GM23338 (cell line): ENCODE measurements at regions not wholly inside any gene's neighbourhood (a gene's known extent, or its start where the extent isn't known, plus 50 kb on each side); places are given as distances from the start of the nearest gene placed in this dataset.

Source experiments
- ATAC-seq: fragments of 200-7000 bp; cut with Tn5 transposase; 3 replicates; pipeline ENCODE4 v1.9.1; 2020
- DNase-seq: peaks from one replicate; pipeline ENCODE4 v3.0.0-alpha.2; 2015; ENCODE audit warnings: low spot score
- H2AFZ ChIP-seq: fragments of 200-600 bp; sonication (generic); 2 replicates; pipeline ENCODE4 v1.8.0; 2016; ENCODE audit warnings: antibody characterized with exemption, mild to moderate bottlenecking, moderate library complexity
- H3F3A ChIP-seq: fragments of 200-600 bp; sonication (generic); replicated peaks from 2 replicates; pipeline ENCODE4 v1.8.0; 2017; ENCODE audit warnings: antibody characterized with exemption, mixed run types, low read depth
- H3K27ac ChIP-seq: fragments of 200-600 bp; sonication (generic); 2 replicates; pipeline ENCODE4 v1.6.1; 2016; ENCODE audit warnings: low read depth
- H3K27me3 ChIP-seq: fragments of 200-600 bp; sonication (generic); 2 replicates; pipeline ENCODE4 v1.8.0; 2016; ENCODE audit warnings: mild to moderate bottlenecking, mixed run types, moderate library complexity; ENCODE audit not compliant: insufficient read depth
- H3K36me3 ChIP-seq: fragments of 200-600 bp; sonication (generic); 2 replicates; pipeline ENCODE4 v1.8.0; 2016; ENCODE audit warnings: mild to moderate bottlenecking; ENCODE audit not compliant: insufficient read depth
- H3K4me1 ChIP-seq: fragments of 200-600 bp; sonication (generic); 2 replicates; pipeline ENCODE4 v1.8.0; 2016; ENCODE audit warnings: mild to moderate bottlenecking, moderate library complexity; ENCODE audit not compliant: insufficient read depth
- H3K4me2 ChIP-seq: fragments of 200-600 bp; sonication (generic); 2 replicates; pipeline ENCODE4 v1.7.1; 2017; ENCODE audit warnings: mixed run types
- H3K4me3 ChIP-seq: fragments of 200-600 bp; sonication (generic); 2 replicates; pipeline ENCODE4 v1.6.1; 2016; ENCODE audit warnings: mixed run types
- H3K79me2 ChIP-seq: fragments of 200-600 bp; sonication (generic); replicated peaks from 2 replicates; pipeline ENCODE4 v1.8.0; 2017; ENCODE audit warnings: mild to moderate bottlenecking; ENCODE audit not compliant: insufficient read depth
- H3K9me2 ChIP-seq: fragments of 200-600 bp; sonication (generic); 2 replicates; pipeline ENCODE4 v1.8.0; 2017; ENCODE audit not compliant: insufficient read depth
- H4K20me1 ChIP-seq: fragments of 200-600 bp; sonication (generic); replicated peaks from 2 replicates; pipeline ENCODE4 v1.8.0; 2017; ENCODE audit warnings: mild to moderate bottlenecking; ENCODE audit not compliant: insufficient read depth
- H3K27ac Mint-ChIP-seq: 2 replicates; pipeline ENCODE4 v1.8.0; 2020; ENCODE audit warnings: inconsistent platforms, mild to moderate bottlenecking, moderate library complexity, mixed read lengths
- H3K27me3 Mint-ChIP-seq: 3 replicates; pipeline ENCODE4 v1.8.0; 2022; ENCODE audit warnings: low read depth, mild to moderate bottlenecking, moderate library complexity, mixed read lengths, inconsistent platforms; ENCODE audit not compliant: insufficient read depth, poor library complexity
- H3K36me3 Mint-ChIP-seq: 3 replicates; pipeline ENCODE4 v1.8.0; 2021; ENCODE audit warnings: low read depth, mild to moderate bottlenecking, inconsistent platforms, moderate library complexity, mixed read lengths
- H3K4me1 Mint-ChIP-seq: 3 replicates; pipeline ENCODE4 v1.8.0; 2020; ENCODE audit warnings: mild to moderate bottlenecking, inconsistent platforms, mixed read lengths
- H3K4me3 Mint-ChIP-seq: 3 replicates; pipeline ENCODE4 v1.8.0; 2021; ENCODE audit warnings: moderate library complexity, mild to moderate bottlenecking, inconsistent platforms, mixed read lengths
- H3K9me3 Mint-ChIP-seq: 3 replicates; pipeline ENCODE4 v1.8.0; 2020; ENCODE audit warnings: moderate library complexity, mild to moderate bottlenecking, inconsistent platforms, mixed read lengths
- CREB1 ChIP-seq: fragments of 250-450 bp; sonication (Bioruptor Pico); IDR thresholded peaks from 2 replicates; pipeline ENCODE4 v1.5.0; 2020; ENCODE audit warnings: low read depth, mild to moderate bottlenecking, moderate library complexity
- EZH2 ChIP-seq: fragments of 200-600 bp; sonication (generic); IDR thresholded peaks from one replicate; pipeline ENCODE4 v1.8.0; 2017; ENCODE audit warnings: antibody characterized with exemption, mild to moderate bottlenecking, low read depth; ENCODE audit not compliant: unreplicated experiment
- EZH2phosphoT487 ChIP-seq: fragments of 200-600 bp; sonication (generic); IDR thresholded peaks from one replicate; pipeline ENCODE4 v1.8.1; 2018; ENCODE audit warnings: antibody characterized with exemption; ENCODE audit not compliant: unreplicated experiment
- JUNB ChIP-seq: IDR thresholded peaks from one replicate; pipeline ENCODE4 v1.6.1; 2016; ENCODE audit warnings: antibody characterized with exemption; ENCODE audit not compliant: unreplicated experiment
- NANOG ChIP-seq: IDR thresholded peaks from 2 replicates; pipeline ENCODE4 v1.6.1; 2016; ENCODE audit warnings: antibody characterized with exemption, borderline replicate concordance
- POLR2AphosphoS5 ChIP-seq: IDR thresholded peaks from 2 replicates; pipeline ENCODE4 v1.6.1; 2016; ENCODE audit warnings: antibody characterized with exemption, low read depth
- STAT1 ChIP-seq: IDR thresholded peaks from one replicate; pipeline ENCODE4 v1.6.1; 2016; ENCODE audit warnings: antibody characterized with exemption; ENCODE audit not compliant: unreplicated experiment
- ZNF114 ChIP-seq: fragments of 250-450 bp; sonication (Bioruptor Pico); IDR thresholded peaks from 2 replicates; pipeline ENCODE4 v1.5.0; 2020; ENCODE audit warnings: mild to moderate bottlenecking, moderate library complexity
- ZNF331 ChIP-seq: fragments of 250-450 bp; sonication (Bioruptor Pico); IDR thresholded peaks from 2 replicates; pipeline ENCODE4 v1.5.0; 2020; ENCODE audit warnings: low read depth, mild to moderate bottlenecking, moderate library complexity
- TF ChIP-seq, protein P1 (sequence below), 2 experiments: fragments of 200-600 bp in 1 of 2; sonication (generic) in 1 of 2; conservative IDR thresholded peaks; 2 replicates each; pipeline versions ENCODE4 v1.5.1 to v1.6.1; 2016 to 2017; ENCODE audit warnings: antibody characterized with exemption in 2 of 2, low read depth in 2 of 2, mild to moderate bottlenecking in 2 of 2, moderate library complexity in 1 of 2
- TF ChIP-seq, protein P2 (sequence below): IDR thresholded peaks from 2 replicates; pipeline ENCODE4 v1.6.1; 2016; ENCODE audit warnings: antibody characterized with exemption
- TF ChIP-seq, protein P3 (sequence below): IDR thresholded peaks from one replicate; pipeline ENCODE4 v1.6.1; 2018; ENCODE audit warnings: antibody characterized with exemption; ENCODE audit not compliant: unreplicated experiment

DNA sequence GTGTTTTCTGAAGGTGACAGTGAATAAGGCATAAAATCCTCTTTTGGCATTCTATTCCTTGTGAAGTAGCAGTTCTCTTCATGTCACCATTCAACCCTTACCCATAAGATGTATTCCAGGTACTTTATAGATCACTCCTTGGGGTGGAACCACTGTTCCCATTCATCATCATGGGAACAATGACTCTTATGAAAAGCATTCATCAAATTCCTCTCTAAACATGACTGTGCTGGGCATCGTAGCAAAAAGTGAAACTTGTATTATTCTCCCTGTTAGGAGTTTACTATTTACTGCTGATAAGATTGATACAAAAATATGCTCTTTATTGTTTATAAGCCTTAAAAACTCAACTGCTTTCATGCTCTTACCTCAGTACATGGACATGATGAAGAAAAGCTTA, 793.4 kb downstream of the LIG4 start (continued):
- TF ChIP-seq, protein P1, sequence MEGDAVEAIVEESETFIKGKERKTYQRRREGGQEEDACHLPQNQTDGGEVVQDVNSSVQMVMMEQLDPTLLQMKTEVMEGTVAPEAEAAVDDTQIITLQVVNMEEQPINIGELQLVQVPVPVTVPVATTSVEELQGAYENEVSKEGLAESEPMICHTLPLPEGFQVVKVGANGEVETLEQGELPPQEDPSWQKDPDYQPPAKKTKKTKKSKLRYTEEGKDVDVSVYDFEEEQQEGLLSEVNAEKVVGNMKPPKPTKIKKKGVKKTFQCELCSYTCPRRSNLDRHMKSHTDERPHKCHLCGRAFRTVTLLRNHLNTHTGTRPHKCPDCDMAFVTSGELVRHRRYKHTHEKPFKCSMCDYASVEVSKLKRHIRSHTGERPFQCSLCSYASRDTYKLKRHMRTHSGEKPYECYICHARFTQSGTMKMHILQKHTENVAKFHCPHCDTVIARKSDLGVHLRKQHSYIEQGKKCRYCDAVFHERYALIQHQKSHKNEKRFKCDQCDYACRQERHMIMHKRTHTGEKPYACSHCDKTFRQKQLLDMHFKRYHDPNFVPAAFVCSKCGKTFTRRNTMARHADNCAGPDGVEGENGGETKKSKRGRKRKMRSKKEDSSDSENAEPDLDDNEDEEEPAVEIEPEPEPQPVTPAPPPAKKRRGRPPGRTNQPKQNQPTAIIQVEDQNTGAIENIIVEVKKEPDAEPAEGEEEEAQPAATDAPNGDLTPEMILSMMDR (conservative IDR thresholded peaks at IDR 0.05; ENCODE audit: low read depth in 2 of 2), result no peak
- TF ChIP-seq, protein P2, sequence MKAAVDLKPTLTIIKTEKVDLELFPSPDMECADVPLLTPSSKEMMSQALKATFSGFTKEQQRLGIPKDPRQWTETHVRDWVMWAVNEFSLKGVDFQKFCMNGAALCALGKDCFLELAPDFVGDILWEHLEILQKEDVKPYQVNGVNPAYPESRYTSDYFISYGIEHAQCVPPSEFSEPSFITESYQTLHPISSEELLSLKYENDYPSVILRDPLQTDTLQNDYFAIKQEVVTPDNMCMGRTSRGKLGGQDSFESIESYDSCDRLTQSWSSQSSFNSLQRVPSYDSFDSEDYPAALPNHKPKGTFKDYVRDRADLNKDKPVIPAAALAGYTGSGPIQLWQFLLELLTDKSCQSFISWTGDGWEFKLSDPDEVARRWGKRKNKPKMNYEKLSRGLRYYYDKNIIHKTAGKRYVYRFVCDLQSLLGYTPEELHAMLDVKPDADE, result no peak
- TF ChIP-seq, protein P3, sequence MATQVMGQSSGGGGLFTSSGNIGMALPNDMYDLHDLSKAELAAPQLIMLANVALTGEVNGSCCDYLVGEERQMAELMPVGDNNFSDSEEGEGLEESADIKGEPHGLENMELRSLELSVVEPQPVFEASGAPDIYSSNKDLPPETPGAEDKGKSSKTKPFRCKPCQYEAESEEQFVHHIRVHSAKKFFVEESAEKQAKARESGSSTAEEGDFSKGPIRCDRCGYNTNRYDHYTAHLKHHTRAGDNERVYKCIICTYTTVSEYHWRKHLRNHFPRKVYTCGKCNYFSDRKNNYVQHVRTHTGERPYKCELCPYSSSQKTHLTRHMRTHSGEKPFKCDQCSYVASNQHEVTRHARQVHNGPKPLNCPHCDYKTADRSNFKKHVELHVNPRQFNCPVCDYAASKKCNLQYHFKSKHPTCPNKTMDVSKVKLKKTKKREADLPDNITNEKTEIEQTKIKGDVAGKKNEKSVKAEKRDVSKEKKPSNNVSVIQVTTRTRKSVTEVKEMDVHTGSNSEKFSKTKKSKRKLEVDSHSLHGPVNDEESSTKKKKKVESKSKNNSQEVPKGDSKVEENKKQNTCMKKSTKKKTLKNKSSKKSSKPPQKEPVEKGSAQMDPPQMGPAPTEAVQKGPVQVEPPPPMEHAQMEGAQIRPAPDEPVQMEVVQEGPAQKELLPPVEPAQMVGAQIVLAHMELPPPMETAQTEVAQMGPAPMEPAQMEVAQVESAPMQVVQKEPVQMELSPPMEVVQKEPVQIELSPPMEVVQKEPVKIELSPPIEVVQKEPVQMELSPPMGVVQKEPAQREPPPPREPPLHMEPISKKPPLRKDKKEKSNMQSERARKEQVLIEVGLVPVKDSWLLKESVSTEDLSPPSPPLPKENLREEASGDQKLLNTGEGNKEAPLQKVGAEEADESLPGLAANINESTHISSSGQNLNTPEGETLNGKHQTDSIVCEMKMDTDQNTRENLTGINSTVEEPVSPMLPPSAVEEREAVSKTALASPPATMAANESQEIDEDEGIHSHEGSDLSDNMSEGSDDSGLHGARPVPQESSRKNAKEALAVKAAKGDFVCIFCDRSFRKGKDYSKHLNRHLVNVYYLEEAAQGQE, result no peak
- no peak for TF ChIP-seq EZH2
- TF ChIP-seq ZNF114 (CRISPR knock-in tag), result no peak

DNA sequence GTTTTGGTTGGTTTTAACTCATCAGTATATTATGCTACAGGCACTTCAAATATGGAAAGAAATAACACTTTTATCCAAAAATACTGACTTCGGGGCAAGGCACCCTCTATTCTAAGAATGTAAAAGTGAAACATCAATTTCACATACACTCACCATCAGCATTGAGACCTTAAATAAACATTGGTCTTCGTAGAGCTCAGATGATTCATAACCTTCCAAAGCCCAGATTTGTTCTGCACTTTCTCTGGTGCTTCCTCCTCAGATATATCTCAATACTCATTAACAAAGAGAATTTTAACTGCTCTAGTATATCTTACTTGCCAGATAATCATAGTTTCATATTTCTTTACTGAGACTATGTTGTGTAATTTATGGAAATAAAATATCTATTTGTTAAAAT, 794.3 kb downstream of the LIG4 start:
- no peaks in the 10 kb centered on the region for H4K20me1 ChIP-seq
- H3K9me3 Mint-ChIP-seq, result no peaks in the 10 kb centered on the region; the same call in 2 of the 3 replicates
- no peaks in the 10 kb centered on the region for H3K9me2 ChIP-seq
- peaks cover 11% of the 10 kb centered on the region for H3K4me1 Mint-ChIP-seq
- H3K79me2 ChIP-seq, result no peaks in the 10 kb centered on the region
- no peaks in the 10 kb centered on the region for H3K27me3 Mint-ChIP-seq
- no peak overlapping the region for H3K4me3 Mint-ChIP-seq
- H3K27ac Mint-ChIP-seq, result no peak overlapping the region
- H3K27me3 ChIP-seq, result no peaks in the 10 kb centered on the region
- no peak overlapping the region for H3K4me3 ChIP-seq
- ATAC-seq, result no peak
- no peaks in the 10 kb centered on the region for H3F3A ChIP-seq
- no peak for DNase-seq
- H3K36me3 Mint-ChIP-seq, result no peaks in the 10 kb centered on the region
- peaks cover 3% of the 10 kb centered on the region; the same call in 1 of the 2 replicates for H3K4me1 ChIP-seq
- H3K36me3 ChIP-seq, result no peaks in the 10 kb centered on the region
- H2AFZ ChIP-seq, result no peak overlapping the region
- no peak overlapping the region for H3K27ac ChIP-seq
- no peak overlapping the region for H3K4me2 ChIP-seq
- TF ChIP-seq ZNF114 (CRISPR knock-in tag), result no peak
- TF ChIP-seq, protein P3, result no peak
- no peak for TF ChIP-seq ZNF331 (CRISPR knock-in tag)
- TF ChIP-seq, protein P2, result no peak
- no peak for TF ChIP-seq STAT1
- no peak for TF ChIP-seq JUNB
- no peak for TF ChIP-seq EZH2phosphoT487
- TF ChIP-seq EZH2, result no peak
- TF ChIP-seq NANOG, result no peak
- TF ChIP-seq, protein P1 (conservative IDR thresholded peaks at IDR 0.05; ENCODE audit: low read depth in 2 of 2), result no peak
- no peak for TF ChIP-seq CREB1 (CRISPR knock-in tag)
- no peak for TF ChIP-seq POLR2AphosphoS5
